Thyroid gland (tissue), 4 donors: ENCODE measurements at regions not wholly inside any gene's neighbourhood (a gene's known extent, or its start where the extent isn't known, plus 50 kb on each side); places are given as distances from the start of the nearest gene placed in this dataset.

Experiments used
- POLR2A ChIP-seq, 2 donors: fragments of 450-650 bp; IDR thresholded peaks; one replicate each; pipeline ENCODE4 v1.6.1; 2017; ENCODE audit warnings: antibody characterized with exemption in 2 of 2, mild to moderate bottlenecking in 2 of 2, moderate library complexity in 1 of 2
- TF ChIP-seq, protein P1 (sequence below), 6 experiments: fragments of 200-600 bp in 3 of 6; fragments of 450-650 bp in 3 of 6; sonication (generic) in 3 of 6; IDR thresholded peaks; one replicate each; pipeline ENCODE4 v1.5.1; 2016 to 2019; ENCODE audit warnings: antibody characterized with exemption in 6 of 6, mild to moderate bottlenecking in 2 of 6, inconsistent platforms in 1 of 6, moderate library complexity in 1 of 6

DNA sequence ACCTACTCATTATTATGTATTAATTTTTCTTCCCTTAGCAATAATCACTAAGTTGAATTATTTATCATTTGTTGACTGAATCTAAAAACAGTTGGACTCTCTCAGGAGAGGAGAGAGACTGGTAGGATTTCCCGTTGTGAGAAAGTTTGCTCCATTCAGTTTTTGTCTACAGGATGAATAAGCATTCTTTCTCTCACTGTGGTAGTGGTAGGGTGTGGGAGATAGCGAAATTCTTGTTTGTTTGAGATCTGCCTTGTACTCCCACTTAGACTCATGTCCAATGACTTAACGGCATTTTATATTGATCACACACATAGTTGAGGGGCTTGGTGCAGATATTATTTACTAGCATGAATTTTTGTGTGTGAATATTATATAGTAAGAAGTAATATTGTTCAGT, 421.0 kb upstream of the PDE3A start:
- TF ChIP-seq, protein P1, sequence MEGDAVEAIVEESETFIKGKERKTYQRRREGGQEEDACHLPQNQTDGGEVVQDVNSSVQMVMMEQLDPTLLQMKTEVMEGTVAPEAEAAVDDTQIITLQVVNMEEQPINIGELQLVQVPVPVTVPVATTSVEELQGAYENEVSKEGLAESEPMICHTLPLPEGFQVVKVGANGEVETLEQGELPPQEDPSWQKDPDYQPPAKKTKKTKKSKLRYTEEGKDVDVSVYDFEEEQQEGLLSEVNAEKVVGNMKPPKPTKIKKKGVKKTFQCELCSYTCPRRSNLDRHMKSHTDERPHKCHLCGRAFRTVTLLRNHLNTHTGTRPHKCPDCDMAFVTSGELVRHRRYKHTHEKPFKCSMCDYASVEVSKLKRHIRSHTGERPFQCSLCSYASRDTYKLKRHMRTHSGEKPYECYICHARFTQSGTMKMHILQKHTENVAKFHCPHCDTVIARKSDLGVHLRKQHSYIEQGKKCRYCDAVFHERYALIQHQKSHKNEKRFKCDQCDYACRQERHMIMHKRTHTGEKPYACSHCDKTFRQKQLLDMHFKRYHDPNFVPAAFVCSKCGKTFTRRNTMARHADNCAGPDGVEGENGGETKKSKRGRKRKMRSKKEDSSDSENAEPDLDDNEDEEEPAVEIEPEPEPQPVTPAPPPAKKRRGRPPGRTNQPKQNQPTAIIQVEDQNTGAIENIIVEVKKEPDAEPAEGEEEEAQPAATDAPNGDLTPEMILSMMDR (IDR thresholded peaks at IDR 0.05): no peak
- no peak for TF ChIP-seq POLR2A (IDR thresholded peaks at IDR 0.05)
